Smooth muscle cell (in vitro differentiated cells): ENCODE measurements at regions not wholly inside any gene's neighbourhood (a gene's known extent, or its start where the extent isn't known, plus 50 kb on each side); places are given as distances from the start of the nearest gene placed in this dataset.
"Not testable (repeated sequence)": the region's sequence is repeated elsewhere in the genome, so short reads cannot be mapped to it uniquely, and the experiment has no call there.

Experiments
- DNase-seq: peaks from one replicate; lab custom pipeline; 2025; ENCODE audit not compliant: unreplicated experiment; lab: John Stamatoyannopoulos, UW
- H2AFZ ChIP-seq: fragments of 200-600 bp; sonication (generic); 2 replicates; pipeline ENCODE4 v1.6.0; 2016; ENCODE audit warnings: antibody characterized with exemption, low read depth, mild to moderate bottlenecking
- H3F3A ChIP-seq: fragments of 200-600 bp; sonication (generic); 2 replicates; pipeline ENCODE4 v1.6.0; 2017; ENCODE audit warnings: antibody characterized with exemption, low read depth
- H3K27ac ChIP-seq: fragments of 200-600 bp; sonication (generic); 2 replicates; pipeline ENCODE4 v1.5.1; 2016; ENCODE audit warnings: low read depth, mild to moderate bottlenecking
- H3K27me3 ChIP-seq: fragments of 200-600 bp; sonication (generic); 2 replicates; pipeline ENCODE4 v1.6.1; 2016; ENCODE audit warnings: low read depth, mild to moderate bottlenecking
- H3K36me3 ChIP-seq: fragments of 200-600 bp; sonication (generic); 2 replicates; pipeline ENCODE4 v1.5.1; 2016; ENCODE audit warnings: low read depth
- H3K4me1 ChIP-seq: fragments of 200-600 bp; sonication (generic); 2 replicates; pipeline ENCODE4 v1.5.1; 2016; ENCODE audit warnings: low read depth
- H3K4me2 ChIP-seq: fragments of 200-600 bp; sonication (generic); 2 replicates; pipeline ENCODE4 v1.6.0; 2016; ENCODE audit warnings: mild to moderate bottlenecking
- H3K4me3 ChIP-seq: fragments of 200-600 bp; sonication (generic); 2 replicates; pipeline ENCODE4 v1.5.1; 2016; ENCODE audit warnings: mild to moderate bottlenecking
- H3K79me2 ChIP-seq: fragments of 200-600 bp; sonication (generic); 2 replicates; pipeline ENCODE4 v1.6.0; 2016; ENCODE audit warnings: low read depth, mild to moderate bottlenecking
- H3K9ac ChIP-seq: fragments of 200-600 bp; sonication (generic); 2 replicates; pipeline ENCODE4 v1.6.0; 2016; ENCODE audit warnings: low read depth
- H3K9me3 ChIP-seq: fragments of 200-600 bp; sonication (generic); replicated peaks from 2 replicates; pipeline ENCODE4 v1.5.1; 2016; ENCODE audit warnings: low read depth
- H4K20me1 ChIP-seq: fragments of 200-600 bp; sonication (generic); 2 replicates; pipeline ENCODE4 v1.6.0; 2016; ENCODE audit warnings: low read depth
- CTCF ChIP-seq: fragments of 200-600 bp; sonication (generic); IDR thresholded peaks from 2 replicates; pipeline ENCODE4 v1.5.1; 2017; ENCODE audit warnings: borderline replicate concordance, mild to moderate bottlenecking, antibody characterized with exemption; ENCODE audit not compliant: insufficient read depth, poor library complexity, severe bottlenecking
- WGBS: methylation state at CpG from one replicate; pipeline ENCODE4 v1.1.7; 2016; ENCODE audit warnings: low lambda C conversion rate; 5-methylcytosine and 5-hydroxymethylcytosine counted together

- no peaks in the 10 kb centered on the region for H3K79me2 ChIP-seq
- DNase-seq, result no peak
- no peak for TF ChIP-seq CTCF
- H4K20me1 ChIP-seq, result no peaks in the 10 kb centered on the region
- H3K4me1 ChIP-seq, result no peaks in the 10 kb centered on the region
- no peak overlapping the region for H3K4me3 ChIP-seq
- H3K9ac ChIP-seq, result no peak overlapping the region
- no peaks in the 10 kb centered on the region for H3F3A ChIP-seq
- no peak overlapping the region for H3K4me2 ChIP-seq
- H3K27me3 ChIP-seq, result no peaks in the 10 kb centered on the region
- no peak overlapping the region for H3K27ac ChIP-seq
- WGBS, result 94% methylated on average over 2 of the region's 2 CpGs
- H2AFZ ChIP-seq, result no peak overlapping the region
- H3K36me3 ChIP-seq, result no peaks in the 10 kb centered on the region
- H3K9me3 ChIP-seq, result no peaks in the 10 kb centered on the region
These were observed 214.8 kb upstream of the BTBD3 start for GRCh38 chr20:11702721-11703518.

GRCh38 chr20:11705512-11705911, 212.2 kb upstream of the BTBD3 start:
- H3K36me3 ChIP-seq, result no peaks in the 10 kb centered on the region
- TF ChIP-seq CTCF, result no peak
- no peaks in the 10 kb centered on the region for H4K20me1 ChIP-seq
- H3K79me2 ChIP-seq, result no peaks in the 10 kb centered on the region
- H3K27ac ChIP-seq, result no peak overlapping the region
- DNase-seq, result no peak
- H3F3A ChIP-seq, result no peaks in the 10 kb centered on the region
- H3K4me3 ChIP-seq, result no peak overlapping the region
- no peak overlapping the region for H3K4me2 ChIP-seq
- no peaks in the 10 kb centered on the region for H3K9me3 ChIP-seq
- H3K4me1 ChIP-seq, result no peaks in the 10 kb centered on the region
- H3K9ac ChIP-seq, result no peak overlapping the region
- no peaks in the 10 kb centered on the region for H3K27me3 ChIP-seq
- no peak overlapping the region for H2AFZ ChIP-seq

GRCh38 chr20:11708223-11708622, 209.5 kb upstream of the BTBD3 start:
- H3K9ac ChIP-seq, H4K20me1 ChIP-seq, H3K4me2 ChIP-seq, H2AFZ ChIP-seq, H3K27ac ChIP-seq, H3K4me1 ChIP-seq, H3K79me2 ChIP-seq, H3K36me3 ChIP-seq, DNase-seq, H3K4me3 ChIP-seq, H3F3A ChIP-seq, H3K27me3 ChIP-seq, H3K9me3 ChIP-seq: not testable (repeated sequence)
- 86% methylated on average over 9 of the region's 9 CpGs for WGBS

- H3F3A ChIP-seq, result no peaks in the 10 kb centered on the region
- H3K36me3 ChIP-seq, result no peaks in the 10 kb centered on the region
- H3K27me3 ChIP-seq, result no peaks in the 10 kb centered on the region
- H3K4me3 ChIP-seq, result no peak overlapping the region
- DNase-seq, result no peak
- no peak for TF ChIP-seq CTCF
- WGBS, result 71% methylated on average over 5 of the region's 5 CpGs
- H3K4me2 ChIP-seq, result no peak overlapping the region
- H2AFZ ChIP-seq, result no peak overlapping the region
- no peak overlapping the region for H3K9ac ChIP-seq
- no peaks in the 10 kb centered on the region for H3K4me1 ChIP-seq
- H3K27ac ChIP-seq, result no peak overlapping the region
- no peaks in the 10 kb centered on the region for H3K79me2 ChIP-seq
- H4K20me1 ChIP-seq, result no peaks in the 10 kb centered on the region
- no peaks in the 10 kb centered on the region for H3K9me3 ChIP-seq
These were observed 206.5 kb upstream of the BTBD3 start for GRCh38 chr20:11711214-11711613.
